GM23338 (cell line): ENCODE measurements at regions not wholly inside any gene's neighbourhood (a gene's known extent, or its start where the extent isn't known, plus 50 kb on each side); places are given as distances from the start of the nearest gene placed in this dataset.

Source experiments
- ATAC-seq: fragments of 200-7000 bp; cut with Tn5 transposase; 3 replicates; pipeline ENCODE4 v1.9.1; 2020
- DNase-seq: peaks from one replicate; pipeline ENCODE4 v3.0.0-alpha.2; 2015; ENCODE audit warnings: low spot score
- H2AFZ ChIP-seq: fragments of 200-600 bp; sonication (generic); 2 replicates; pipeline ENCODE4 v1.8.0; 2016; ENCODE audit warnings: antibody characterized with exemption, mild to moderate bottlenecking, moderate library complexity
- H3F3A ChIP-seq: fragments of 200-600 bp; sonication (generic); replicated peaks from 2 replicates; pipeline ENCODE4 v1.8.0; 2017; ENCODE audit warnings: antibody characterized with exemption, mixed run types, low read depth
- H3K27ac ChIP-seq: fragments of 200-600 bp; sonication (generic); 2 replicates; pipeline ENCODE4 v1.6.1; 2016; ENCODE audit warnings: low read depth
- H3K27me3 ChIP-seq: fragments of 200-600 bp; sonication (generic); 2 replicates; pipeline ENCODE4 v1.8.0; 2016; ENCODE audit warnings: mild to moderate bottlenecking, mixed run types, moderate library complexity; ENCODE audit not compliant: insufficient read depth
- H3K36me3 ChIP-seq: fragments of 200-600 bp; sonication (generic); 2 replicates; pipeline ENCODE4 v1.8.0; 2016; ENCODE audit warnings: mild to moderate bottlenecking; ENCODE audit not compliant: insufficient read depth
- H3K4me1 ChIP-seq: fragments of 200-600 bp; sonication (generic); 2 replicates; pipeline ENCODE4 v1.8.0; 2016; ENCODE audit warnings: mild to moderate bottlenecking, moderate library complexity; ENCODE audit not compliant: insufficient read depth
- H3K4me2 ChIP-seq: fragments of 200-600 bp; sonication (generic); 2 replicates; pipeline ENCODE4 v1.7.1; 2017; ENCODE audit warnings: mixed run types
- H3K4me3 ChIP-seq: fragments of 200-600 bp; sonication (generic); 2 replicates; pipeline ENCODE4 v1.6.1; 2016; ENCODE audit warnings: mixed run types
- H3K79me2 ChIP-seq: fragments of 200-600 bp; sonication (generic); replicated peaks from 2 replicates; pipeline ENCODE4 v1.8.0; 2017; ENCODE audit warnings: mild to moderate bottlenecking; ENCODE audit not compliant: insufficient read depth
- H3K9me2 ChIP-seq: fragments of 200-600 bp; sonication (generic); 2 replicates; pipeline ENCODE4 v1.8.0; 2017; ENCODE audit not compliant: insufficient read depth
- H4K20me1 ChIP-seq: fragments of 200-600 bp; sonication (generic); replicated peaks from 2 replicates; pipeline ENCODE4 v1.8.0; 2017; ENCODE audit warnings: mild to moderate bottlenecking; ENCODE audit not compliant: insufficient read depth
- H3K27ac Mint-ChIP-seq: 2 replicates; pipeline ENCODE4 v1.8.0; 2020; ENCODE audit warnings: inconsistent platforms, mild to moderate bottlenecking, moderate library complexity, mixed read lengths
- H3K27me3 Mint-ChIP-seq: 3 replicates; pipeline ENCODE4 v1.8.0; 2022; ENCODE audit warnings: low read depth, mild to moderate bottlenecking, moderate library complexity, mixed read lengths, inconsistent platforms; ENCODE audit not compliant: insufficient read depth, poor library complexity
- H3K36me3 Mint-ChIP-seq: 3 replicates; pipeline ENCODE4 v1.8.0; 2021; ENCODE audit warnings: low read depth, mild to moderate bottlenecking, inconsistent platforms, moderate library complexity, mixed read lengths
- H3K4me1 Mint-ChIP-seq: 3 replicates; pipeline ENCODE4 v1.8.0; 2020; ENCODE audit warnings: mild to moderate bottlenecking, inconsistent platforms, mixed read lengths
- H3K4me3 Mint-ChIP-seq: 3 replicates; pipeline ENCODE4 v1.8.0; 2021; ENCODE audit warnings: moderate library complexity, mild to moderate bottlenecking, inconsistent platforms, mixed read lengths
- H3K9me3 Mint-ChIP-seq: 3 replicates; pipeline ENCODE4 v1.8.0; 2020; ENCODE audit warnings: moderate library complexity, mild to moderate bottlenecking, inconsistent platforms, mixed read lengths
- CREB1 ChIP-seq: fragments of 250-450 bp; sonication (Bioruptor Pico); IDR thresholded peaks from 2 replicates; pipeline ENCODE4 v1.5.0; 2020; ENCODE audit warnings: low read depth, mild to moderate bottlenecking, moderate library complexity
- NANOG ChIP-seq: IDR thresholded peaks from 2 replicates; pipeline ENCODE4 v1.6.1; 2016; ENCODE audit warnings: antibody characterized with exemption, borderline replicate concordance
- STAT1 ChIP-seq: IDR thresholded peaks from one replicate; pipeline ENCODE4 v1.6.1; 2016; ENCODE audit warnings: antibody characterized with exemption; ENCODE audit not compliant: unreplicated experiment
- ZNF331 ChIP-seq: fragments of 250-450 bp; sonication (Bioruptor Pico); IDR thresholded peaks from 2 replicates; pipeline ENCODE4 v1.5.0; 2020; ENCODE audit warnings: low read depth, mild to moderate bottlenecking, moderate library complexity
- TF ChIP-seq, protein P1 (sequence below): IDR thresholded peaks from one replicate; pipeline ENCODE4 v1.6.1; 2018; ENCODE audit warnings: antibody characterized with exemption; ENCODE audit not compliant: unreplicated experiment
- TF ChIP-seq, protein P2 (sequence below), 2 experiments: fragments of 200-600 bp in 1 of 2; sonication (generic) in 1 of 2; conservative IDR thresholded peaks; 2 replicates each; pipeline versions ENCODE4 v1.5.1 to v1.6.1; 2016 to 2017; ENCODE audit warnings: antibody characterized with exemption in 2 of 2, low read depth in 2 of 2, mild to moderate bottlenecking in 2 of 2, moderate library complexity in 1 of 2

DNA sequence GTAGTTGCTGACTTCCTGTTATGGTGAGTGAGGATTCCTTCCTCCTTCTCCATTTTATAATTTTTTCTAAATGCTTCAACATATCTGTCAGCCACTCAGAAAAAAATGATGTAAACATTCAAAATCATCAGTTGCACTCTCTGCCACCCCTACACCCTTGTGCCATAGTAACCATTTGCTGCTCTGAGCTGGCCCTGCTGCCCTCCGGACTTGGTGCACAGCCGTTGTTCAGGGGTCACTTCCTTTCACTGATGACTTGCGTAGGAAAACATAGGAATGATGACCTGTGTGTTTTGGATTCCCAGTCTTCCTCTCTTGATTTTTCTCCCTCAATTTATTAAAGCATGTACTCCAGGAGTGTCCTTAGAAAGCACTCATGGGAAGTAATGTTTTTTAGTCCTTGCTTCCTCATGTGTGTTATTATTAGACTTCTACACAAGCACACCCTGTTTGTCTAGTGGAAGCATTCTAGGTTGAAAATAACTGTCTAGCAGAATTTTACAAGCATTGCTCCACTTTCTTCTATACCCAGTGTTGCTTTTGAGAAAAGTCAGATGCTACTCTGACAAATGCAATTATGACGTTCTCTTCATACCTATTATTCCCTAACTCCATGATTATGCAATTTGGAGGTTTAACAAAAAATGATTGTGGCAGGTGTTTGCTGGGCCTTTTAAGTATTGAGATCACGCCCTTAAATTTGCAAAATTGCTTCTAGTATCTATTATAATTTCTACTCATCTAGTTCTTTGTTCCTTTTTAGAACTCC, 62.6 kb upstream of the MTPN start:
- no peak for ATAC-seq

DNA sequence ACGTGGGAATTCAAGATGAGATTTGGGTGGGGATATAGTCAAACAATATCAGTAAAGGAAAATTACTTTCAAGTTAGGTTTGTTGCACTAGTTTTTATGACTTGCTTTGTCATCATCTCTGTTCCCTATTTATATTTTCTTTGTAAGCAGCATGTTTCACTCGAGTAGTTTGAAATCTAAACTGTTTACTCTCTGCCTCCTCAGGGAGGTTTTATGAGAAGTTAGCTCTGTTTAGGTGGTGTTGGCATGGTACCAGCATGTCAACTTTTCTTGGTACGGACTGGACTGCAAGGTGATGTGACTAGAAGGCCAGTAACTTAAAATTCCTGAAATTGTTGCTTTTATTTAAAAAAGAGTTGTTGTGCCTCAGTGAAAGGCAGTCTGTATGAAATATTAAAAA, 59.2 kb upstream of the MTPN start:
- DNase-seq (no peak), ATAC-seq (no peak)
- Histone ChIP-seq H3K27ac (no peak overlapping the region), H3K4me1 (no peaks in the 10 kb centered on the region), H3K27me3 (no peaks in the 10 kb centered on the region), H3K36me3 (no peaks in the 10 kb centered on the region), H2AFZ (no peak overlapping the region), H3K9me2 (no peaks in the 10 kb centered on the region), H3K79me2 (no peaks in the 10 kb centered on the region), H4K20me1 (no peaks in the 10 kb centered on the region), H3F3A (no peaks in the 10 kb centered on the region), H3K4me2 (no peak overlapping the region), H3K4me3 (no peak overlapping the region)
- peaks cover 7% of the 10 kb centered on the region for H3K4me1 Mint-ChIP-seq
- no peak overlapping the region for H3K4me3 Mint-ChIP-seq
- no peak overlapping the region for H3K27ac Mint-ChIP-seq
- H3K36me3 Mint-ChIP-seq, result peaks cover 7% of the 10 kb centered on the region; the same call in 2 of the 3 replicates
- peaks cover 9% of the 10 kb centered on the region; the same call in 2 of the 3 replicates for H3K9me3 Mint-ChIP-seq
- TF ChIP-seq CREB1 (CRISPR knock-in tag) (no peak), STAT1 (no peak), NANOG (no peak), ZNF331 (no peak)
- TF ChIP-seq, protein P1, sequence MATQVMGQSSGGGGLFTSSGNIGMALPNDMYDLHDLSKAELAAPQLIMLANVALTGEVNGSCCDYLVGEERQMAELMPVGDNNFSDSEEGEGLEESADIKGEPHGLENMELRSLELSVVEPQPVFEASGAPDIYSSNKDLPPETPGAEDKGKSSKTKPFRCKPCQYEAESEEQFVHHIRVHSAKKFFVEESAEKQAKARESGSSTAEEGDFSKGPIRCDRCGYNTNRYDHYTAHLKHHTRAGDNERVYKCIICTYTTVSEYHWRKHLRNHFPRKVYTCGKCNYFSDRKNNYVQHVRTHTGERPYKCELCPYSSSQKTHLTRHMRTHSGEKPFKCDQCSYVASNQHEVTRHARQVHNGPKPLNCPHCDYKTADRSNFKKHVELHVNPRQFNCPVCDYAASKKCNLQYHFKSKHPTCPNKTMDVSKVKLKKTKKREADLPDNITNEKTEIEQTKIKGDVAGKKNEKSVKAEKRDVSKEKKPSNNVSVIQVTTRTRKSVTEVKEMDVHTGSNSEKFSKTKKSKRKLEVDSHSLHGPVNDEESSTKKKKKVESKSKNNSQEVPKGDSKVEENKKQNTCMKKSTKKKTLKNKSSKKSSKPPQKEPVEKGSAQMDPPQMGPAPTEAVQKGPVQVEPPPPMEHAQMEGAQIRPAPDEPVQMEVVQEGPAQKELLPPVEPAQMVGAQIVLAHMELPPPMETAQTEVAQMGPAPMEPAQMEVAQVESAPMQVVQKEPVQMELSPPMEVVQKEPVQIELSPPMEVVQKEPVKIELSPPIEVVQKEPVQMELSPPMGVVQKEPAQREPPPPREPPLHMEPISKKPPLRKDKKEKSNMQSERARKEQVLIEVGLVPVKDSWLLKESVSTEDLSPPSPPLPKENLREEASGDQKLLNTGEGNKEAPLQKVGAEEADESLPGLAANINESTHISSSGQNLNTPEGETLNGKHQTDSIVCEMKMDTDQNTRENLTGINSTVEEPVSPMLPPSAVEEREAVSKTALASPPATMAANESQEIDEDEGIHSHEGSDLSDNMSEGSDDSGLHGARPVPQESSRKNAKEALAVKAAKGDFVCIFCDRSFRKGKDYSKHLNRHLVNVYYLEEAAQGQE, result no peak
- TF ChIP-seq, protein P2, sequence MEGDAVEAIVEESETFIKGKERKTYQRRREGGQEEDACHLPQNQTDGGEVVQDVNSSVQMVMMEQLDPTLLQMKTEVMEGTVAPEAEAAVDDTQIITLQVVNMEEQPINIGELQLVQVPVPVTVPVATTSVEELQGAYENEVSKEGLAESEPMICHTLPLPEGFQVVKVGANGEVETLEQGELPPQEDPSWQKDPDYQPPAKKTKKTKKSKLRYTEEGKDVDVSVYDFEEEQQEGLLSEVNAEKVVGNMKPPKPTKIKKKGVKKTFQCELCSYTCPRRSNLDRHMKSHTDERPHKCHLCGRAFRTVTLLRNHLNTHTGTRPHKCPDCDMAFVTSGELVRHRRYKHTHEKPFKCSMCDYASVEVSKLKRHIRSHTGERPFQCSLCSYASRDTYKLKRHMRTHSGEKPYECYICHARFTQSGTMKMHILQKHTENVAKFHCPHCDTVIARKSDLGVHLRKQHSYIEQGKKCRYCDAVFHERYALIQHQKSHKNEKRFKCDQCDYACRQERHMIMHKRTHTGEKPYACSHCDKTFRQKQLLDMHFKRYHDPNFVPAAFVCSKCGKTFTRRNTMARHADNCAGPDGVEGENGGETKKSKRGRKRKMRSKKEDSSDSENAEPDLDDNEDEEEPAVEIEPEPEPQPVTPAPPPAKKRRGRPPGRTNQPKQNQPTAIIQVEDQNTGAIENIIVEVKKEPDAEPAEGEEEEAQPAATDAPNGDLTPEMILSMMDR (conservative IDR thresholded peaks at IDR 0.05; ENCODE audit: low read depth in 2 of 2), result no peak
- peaks cover 2% of the 10 kb centered on the region for H3K27me3 Mint-ChIP-seq

More for the DNA sequence above, 62.6 kb upstream of the MTPN start:
- Mint-ChIP-seq H3K36me3 (peaks cover 7% of the 10 kb centered on the region; the same call in 2 of the 3 replicates), H3K4me1 (peaks cover 7% of the 10 kb centered on the region), H3K9me3 (peaks cover 9% of the 10 kb centered on the region; the same call in 2 of the 3 replicates), H3K4me3 (no peak overlapping the region), H3K27me3 (no peaks in the 10 kb centered on the region), H3K27ac (no peak overlapping the region)
- Histone ChIP-seq H3K27me3 (no peaks in the 10 kb centered on the region), H3K4me2 (no peak overlapping the region), H3K9me2 (peaks cover 5% of the 10 kb centered on the region; the same call in 1 of the 2 replicates), H3K27ac (no peak overlapping the region), H3K4me3 (no peak overlapping the region), H3F3A (no peaks in the 10 kb centered on the region), H3K36me3 (no peaks in the 10 kb centered on the region), H2AFZ (no peak overlapping the region), H3K79me2 (no peaks in the 10 kb centered on the region), H3K4me1 (no peaks in the 10 kb centered on the region), H4K20me1 (no peaks in the 10 kb centered on the region)
- TF ChIP-seq NANOG, result no peak
- TF ChIP-seq, protein P1, result no peak
- no peak for DNase-seq
